GM23248 (cell line): ENCODE measurements at regions not wholly inside any gene's neighbourhood (a gene's known extent, or its start where the extent isn't known, plus 50 kb on each side); places are given as distances from the start of the nearest gene placed in this dataset.

Experiments used
- EZH2 ChIP-seq: fragments of 200-600 bp; sonication (generic); IDR thresholded peaks from 2 replicates; pipeline ENCODE4 v1.6.1; 2018; ENCODE audit warnings: antibody characterized with exemption, mild to moderate bottlenecking; ENCODE audit not compliant: insufficient read depth, poor library complexity, severe bottlenecking
- EZH2phosphoT487 ChIP-seq: fragments of 200-600 bp; sonication (generic); IDR thresholded peaks from 2 replicates; pipeline ENCODE4 v1.6.1; 2018; ENCODE audit warnings: antibody characterized with exemption, moderate library complexity, mild to moderate bottlenecking, low read depth; ENCODE audit not compliant: insufficient read depth

DNA sequence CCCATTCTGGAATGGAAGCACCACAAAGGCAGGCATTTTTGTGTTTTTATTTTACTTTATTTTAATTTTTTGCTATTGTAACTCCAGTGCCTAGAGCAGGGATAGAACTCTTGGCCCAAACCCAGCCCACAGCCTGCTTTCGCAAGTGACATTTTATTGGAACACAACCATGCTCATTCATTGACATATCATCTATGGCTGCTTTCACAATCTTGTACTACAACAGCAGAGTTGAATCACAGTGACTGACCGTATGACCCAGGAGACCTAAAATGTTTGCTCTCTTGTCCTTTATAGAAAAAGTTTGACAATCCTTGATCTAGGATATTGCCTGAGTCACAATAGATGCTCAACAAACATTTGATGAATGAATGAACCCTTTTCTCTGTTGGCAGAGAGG, 83.9 kb upstream of the ATP1A1 start:
- TF ChIP-seq EZH2 (no peak), EZH2phosphoT487 (no peak)
